NCI-H1092 (cell line): ENCODE measurements at regions not wholly inside any gene's neighbourhood (a gene's known extent, or its start where the extent isn't known, plus 50 kb on each side); places are given as distances from the start of the nearest gene placed in this dataset.

ENCODE experiments used
- DNase-seq: peaks from one replicate; lab custom pipeline; 2025; lab: John Stamatoyannopoulos, UW

DNA sequence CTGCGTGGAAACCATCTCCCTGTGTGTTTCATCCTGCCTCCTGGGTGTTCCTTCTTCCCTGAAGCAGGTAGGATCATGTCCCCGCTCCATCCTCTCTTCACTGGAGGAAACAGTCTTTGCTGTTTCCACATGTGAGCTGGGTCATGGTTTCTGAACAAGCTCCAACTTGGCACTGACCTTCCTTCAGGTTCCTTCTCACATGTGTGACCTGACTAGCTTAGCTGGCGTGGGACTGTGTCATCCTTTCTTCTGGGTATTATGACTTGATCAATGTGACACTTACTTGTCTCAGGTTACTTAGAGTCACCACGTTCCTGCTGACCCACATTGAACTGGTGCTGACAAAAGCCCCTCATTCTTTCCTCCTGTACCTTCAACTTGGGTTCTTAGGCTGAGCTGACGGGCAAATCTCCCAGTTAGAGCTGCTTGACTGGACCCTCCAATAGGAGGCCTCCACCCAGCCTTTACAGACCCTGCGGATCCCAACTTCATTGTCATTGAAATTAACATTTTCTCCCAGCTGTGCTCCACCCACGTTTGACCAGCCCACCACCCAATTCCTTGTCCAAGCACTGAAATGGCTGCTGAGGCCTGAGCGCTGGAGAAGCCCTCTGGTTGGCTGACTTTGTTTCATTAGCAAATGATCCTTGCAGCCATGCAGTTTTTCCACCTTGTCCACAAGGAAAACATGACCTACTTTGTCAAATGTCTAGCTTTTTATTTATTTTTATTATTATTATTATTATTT lies 128.1 kb downstream of the DDX1 start:
- no peak for DNase-seq

DNA sequence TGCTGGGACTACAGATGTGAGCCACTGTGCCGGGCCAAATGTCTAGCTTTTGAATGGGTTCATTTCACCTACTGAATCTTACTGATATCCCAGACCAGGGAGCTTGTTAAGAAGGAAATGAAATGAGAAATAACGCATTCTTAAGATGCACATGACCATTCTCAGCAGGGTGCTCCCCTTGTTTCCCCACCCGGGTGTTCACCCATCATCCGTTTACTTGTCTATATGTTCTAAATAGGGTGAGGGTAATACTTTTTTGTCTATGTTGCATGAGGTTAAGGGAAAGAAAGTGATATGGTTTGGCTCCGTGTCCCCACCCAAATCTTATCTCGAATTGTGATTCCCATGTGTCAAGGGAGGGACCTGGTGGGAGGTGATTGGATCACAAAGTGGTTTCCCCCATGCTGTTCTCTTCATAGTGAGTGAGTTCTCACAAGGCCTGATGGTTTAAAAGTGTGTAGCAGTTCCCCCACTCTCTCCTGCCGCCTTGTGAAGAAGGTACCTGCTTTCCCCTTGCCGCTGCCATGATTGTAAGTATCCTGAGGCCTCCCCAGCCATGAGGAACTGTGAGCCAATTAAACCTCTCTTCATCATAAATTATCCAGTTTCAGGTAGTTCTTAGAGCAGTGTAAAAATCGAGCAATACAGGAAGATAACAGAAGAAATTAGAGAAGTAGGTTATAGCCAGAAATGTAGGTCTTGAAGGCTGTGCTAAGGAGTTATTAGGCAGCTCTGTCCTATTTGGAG lies 129.1 kb downstream of the DDX1 start:
- DNase-seq, result no peak

DNA sequence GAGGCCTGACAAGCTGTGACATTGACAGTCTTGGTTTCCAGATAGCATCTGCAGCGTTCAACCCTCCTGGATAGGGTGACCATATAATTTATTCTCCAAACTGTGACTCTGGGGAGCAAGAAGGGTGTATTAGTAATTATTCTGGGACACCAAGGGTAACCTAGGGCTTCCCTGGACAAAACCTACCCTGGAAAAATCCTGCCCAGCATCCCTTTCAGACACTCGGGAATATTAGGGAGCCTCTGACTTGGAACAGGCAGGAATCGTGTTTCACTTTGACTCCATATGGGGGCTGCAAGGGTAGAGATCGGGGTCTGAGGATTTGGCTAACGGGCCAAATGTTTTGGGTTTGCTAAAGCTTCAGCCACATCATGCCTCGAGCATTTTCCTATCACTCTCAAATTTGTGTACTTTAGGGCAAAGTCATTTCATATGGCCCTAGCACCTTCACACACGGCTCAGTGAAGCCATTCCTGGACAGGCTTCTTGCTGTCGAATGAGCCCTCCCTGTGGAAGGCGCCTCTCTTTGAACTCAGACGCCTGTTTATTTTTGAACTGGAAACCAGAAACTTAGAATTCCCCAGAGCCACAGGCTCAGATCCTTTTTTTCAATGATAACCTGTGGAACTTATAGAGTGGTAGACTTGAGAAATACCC lies 129.9 kb downstream of the DDX1 start:
- DNase-seq, result no peak

DNA sequence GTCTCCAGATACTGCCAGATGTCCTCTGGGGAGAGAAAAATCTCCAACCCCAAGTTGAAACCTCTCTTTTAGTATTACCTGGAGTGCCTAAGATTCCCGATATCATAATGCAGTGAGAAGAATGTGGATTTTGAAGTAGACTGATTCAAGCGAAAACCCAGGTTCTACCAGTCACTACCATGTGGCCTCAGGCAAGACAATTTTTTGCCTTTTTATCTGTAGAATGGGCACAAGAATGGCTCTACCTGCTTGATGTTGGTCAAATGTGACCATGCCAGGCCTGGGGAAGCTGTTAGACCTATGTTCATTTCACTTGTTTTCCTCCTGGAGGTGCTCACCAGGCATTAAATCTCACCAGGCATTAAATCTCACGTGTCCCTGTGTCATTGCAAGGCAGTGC lies 131.3 kb downstream of the DDX1 start:
- DNase-seq, result no peak

DNA sequence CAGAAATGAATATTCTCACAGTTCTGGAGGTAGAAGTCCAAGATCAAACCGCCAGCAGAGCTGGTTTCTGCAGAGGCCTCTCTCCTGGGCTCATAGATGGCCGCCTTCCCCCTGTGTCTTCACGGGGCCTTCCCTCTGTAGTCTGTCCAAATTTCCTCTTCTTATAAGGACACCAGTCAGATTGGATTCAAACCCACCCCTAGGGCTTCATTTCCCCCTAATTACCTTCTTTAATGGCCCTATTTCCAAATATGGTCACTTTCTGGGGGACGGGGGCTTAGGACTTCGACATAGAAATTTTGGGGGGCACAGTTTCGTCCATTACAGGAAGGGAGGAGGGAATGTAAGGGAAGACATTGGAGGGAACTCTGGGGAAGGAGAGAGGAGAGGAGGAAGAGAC lies 132.6 kb downstream of the DDX1 start:
- no peak for DNase-seq

DNA sequence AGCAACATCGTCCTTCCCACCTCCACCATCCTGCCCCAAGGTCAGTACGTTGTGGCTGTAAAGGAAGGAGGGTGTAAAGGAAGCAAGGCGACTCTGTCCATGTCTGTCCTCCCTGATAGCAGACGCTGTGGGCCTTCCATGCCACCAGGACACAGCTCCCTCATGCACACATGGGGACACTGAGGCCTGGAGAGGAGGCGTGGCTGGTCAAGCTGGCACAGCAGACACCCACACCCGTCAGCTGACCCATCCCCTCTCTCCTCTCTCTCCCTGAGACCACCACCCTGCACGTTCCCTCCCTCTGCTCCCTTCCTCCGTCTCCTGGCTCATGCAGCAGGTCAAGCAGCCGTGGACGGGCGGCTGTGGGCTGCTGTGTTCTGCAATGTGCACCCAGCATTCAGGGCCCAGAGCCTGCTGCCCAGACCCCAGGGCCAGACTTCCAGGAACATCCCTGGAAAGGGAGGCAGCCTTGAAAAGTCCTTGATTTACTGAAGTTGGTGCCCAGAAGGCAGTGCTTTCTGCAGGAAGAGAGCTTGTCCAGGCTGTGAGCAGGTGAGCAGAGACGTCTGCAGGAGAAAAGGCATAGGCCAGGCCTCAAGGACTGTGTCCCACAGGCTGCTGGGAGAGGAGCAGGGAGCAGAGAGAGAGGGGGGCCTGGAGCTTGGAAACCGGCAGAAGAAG lies 133.6 kb downstream of the DDX1 start:
- no peak for DNase-seq

DNA sequence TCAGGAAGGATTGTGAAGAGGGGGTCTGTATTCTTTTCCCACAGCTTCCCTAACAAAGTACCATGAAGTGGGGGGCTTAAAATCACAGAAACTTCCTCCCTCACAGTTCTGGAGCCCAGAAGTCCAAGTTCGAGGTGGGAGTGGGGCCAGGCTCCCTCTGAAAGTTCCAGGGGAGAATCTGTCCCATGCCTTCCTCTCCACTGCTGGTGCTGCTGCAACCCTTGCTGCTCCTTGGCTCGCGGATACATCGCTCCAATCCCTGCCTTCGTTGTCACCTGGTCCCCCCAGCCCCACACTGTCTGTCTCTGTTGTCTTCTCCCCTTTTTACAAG lies 134.1 kb downstream of the DDX1 start:
- DNase-seq, result no peak

DNA sequence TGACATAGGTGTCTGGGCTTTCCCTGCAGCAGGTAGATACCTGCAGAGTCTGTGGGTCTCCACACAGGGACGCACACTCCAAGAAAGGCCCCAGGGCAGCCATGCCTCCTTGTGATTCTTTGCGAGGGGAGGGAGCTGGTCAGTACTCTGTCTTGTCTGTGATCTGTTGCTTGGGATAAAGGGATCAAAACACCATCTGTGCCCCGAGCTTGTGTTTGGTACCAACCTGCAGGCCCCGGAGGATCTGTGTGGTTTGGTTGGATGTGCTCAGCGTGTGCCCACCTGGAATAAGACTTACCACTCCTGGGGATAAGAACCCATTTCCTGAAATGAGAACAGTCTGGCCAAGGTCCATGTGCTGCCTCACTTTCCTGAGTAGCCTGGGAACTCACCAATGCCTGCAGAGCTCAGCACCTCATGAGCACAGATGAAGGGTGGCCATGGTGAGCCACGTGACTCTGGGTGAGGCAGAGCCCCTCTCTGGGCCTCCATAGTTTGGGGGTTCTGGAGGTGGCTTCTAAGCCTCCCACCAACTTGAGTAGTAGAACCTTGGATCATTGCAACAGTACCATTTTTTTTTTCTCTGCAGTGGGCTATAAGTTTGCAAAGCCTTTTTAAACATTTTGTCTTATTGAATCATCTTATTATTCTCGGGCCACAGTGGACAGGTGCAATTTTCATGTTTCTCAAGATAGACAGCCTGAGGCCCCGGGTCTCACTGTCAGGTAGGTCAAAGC lies 134.8 kb downstream of the DDX1 start:
- DNase-seq, result no peak

DNA sequence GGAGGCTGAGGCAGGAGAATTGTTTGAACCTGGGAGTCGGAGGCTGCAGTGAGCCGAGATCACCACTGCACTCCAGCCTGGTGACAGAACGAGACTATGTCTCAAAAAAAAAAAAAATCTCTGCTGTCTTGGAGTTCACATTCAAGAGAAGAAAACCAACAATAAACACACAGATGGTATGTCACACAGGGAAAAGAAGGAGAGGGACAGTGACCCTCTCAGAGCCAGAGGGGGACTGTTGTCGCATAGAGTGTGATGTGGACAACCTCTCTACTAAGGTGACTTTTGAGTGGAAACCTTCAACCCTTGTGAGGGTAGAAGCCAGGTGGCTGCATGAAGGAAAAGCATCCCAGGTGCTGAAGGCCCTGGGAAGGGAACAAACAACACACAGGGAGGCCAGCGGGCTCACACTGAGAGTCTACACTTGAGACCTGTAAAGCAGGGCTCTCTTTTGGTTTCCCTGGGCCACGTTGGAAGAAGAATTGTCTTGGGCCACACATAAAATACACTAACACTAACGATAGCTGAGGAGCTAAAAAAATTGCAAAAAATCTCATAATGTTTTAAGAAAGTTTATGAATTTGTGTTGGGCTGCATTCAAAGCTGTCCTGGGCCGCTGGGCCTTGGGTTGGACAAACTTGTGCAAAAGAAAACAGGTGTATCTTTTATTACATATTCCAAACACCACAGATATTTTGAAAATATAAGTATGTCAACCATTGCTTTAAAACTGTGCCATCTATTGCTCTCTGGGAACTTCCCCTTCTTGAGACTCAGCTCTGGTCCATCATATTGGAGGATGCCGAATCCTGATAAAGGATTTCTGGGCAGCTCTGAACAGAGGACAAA lies 136.0 kb downstream of the DDX1 start:
- DNase-seq, result no peak

DNA sequence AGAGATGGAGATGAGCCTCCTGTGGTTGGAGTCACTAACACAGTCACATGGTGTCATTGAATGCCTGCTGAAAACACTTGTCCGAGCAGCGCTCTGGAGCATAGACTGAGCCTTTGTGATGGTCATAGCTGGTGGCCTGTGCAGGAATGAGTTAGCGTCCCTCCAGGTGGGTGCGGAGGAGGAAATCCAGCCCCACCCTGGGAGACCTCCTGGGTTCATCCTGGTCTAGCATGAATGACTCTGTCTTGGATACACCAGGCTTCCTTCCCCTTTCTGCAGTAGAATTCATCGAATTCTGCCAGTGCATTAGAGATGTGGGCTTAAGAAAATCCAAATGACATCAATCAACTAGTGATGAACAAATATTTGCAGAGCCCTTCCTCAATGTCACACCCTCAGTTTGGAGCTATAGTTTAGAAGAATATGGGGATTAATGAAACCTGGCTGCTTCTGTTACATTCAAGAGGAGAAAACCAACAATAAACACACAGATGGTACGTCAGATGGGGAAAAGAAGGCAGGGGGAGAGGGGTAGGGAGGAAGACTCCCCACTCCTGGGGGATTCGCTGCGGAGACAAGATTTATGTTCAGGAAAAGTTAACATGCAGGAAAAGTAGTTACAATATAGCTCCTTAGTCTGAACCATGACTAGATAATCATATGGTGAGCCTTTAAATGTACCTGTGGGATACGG lies 136.7 kb downstream of the DDX1 start:
- DNase-seq, result no peak

DNA sequence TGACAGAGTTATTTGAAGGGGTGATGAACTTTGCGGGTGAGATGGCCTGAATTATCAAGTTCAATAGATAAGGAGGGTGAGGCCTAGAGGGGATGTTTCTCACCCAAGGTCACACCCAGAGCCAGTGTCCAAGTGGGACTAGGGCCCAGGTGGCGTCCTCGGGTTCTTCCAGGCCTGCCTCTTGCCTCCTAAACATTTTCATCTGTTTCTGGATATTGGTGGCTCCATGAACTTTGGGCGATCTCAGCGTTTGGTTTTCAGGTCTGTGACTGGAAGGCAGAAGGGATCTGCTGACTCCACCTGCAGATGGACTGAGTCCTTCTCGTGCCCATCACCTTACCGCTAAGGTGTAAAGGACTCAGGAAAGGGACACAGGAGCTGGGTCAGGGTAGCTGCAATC lies 137.3 kb downstream of the DDX1 start:
- no peak for DNase-seq

DNA sequence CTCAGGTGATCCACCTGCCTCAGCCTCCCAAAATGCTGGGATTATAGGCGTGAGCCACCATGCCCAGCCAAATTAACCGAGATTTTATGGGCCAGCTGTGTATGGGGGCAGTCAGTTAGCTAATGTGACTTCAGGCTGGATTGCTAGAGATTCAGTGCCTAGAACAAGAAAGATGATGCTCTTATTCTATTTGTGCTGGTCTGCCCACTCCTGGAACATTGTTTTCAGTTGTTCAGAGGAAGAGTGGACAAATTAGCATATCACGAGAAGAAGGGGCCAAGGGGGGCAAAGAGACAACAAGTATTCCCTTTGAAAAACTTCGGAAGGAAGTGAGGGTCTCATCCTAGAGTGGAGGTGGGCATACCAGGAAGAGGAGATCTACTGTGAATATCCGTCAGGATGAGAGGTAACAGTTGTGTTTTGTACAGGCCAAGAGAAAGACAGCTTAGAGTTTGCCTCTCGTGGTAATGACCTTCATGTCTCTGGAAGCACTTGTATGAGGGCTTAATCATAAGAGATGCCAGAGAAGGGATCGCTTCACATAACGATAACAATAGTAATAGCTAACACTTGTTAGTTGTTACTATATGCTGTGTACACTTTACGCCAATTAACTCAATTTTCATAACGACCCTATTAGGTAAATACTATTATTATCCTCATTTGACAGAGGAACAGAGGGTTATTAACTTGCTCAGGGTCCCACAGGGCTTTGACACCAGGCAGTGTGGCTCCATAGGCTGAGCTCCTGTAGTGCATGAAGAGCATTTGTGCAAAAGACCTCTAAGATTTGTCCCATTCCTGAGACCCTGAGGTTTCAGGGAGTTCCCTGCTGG lies 138.3 kb downstream of the DDX1 start:
- no peak for DNase-seq

DNA sequence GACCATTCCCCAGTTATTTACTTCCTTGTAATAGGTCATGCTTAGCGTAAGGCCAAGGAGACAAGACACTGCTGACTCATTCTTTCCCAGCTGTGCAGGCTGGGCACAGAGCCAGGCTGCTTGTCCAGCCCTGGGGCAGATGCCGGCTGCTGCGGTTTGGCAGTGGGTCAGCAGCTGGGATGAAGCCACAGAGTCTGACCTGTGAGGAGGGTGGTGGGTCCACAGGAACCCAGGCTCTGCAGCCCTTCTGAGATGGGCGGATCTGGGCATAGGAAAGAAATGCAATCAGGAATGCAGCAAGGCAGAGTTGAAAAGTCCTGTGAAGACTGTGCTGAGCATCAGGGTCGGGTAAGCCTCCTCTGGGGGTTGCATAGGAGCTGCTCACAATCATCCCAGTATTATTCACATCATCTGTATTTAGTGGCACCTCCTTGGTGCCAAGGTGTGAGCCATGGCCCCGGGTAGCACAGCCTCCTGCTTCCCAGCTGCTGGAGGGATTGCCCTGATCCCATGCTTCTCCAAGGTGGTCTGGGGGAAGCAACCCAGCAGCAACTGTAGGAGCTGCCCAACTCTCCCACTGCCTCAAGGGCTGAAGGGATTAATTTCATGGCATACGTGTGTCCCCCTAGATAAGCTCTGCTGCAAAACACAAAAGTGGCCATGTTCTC lies 139.0 kb downstream of the DDX1 start:
- peak; percentile 8 for DNase-seq

DNA sequence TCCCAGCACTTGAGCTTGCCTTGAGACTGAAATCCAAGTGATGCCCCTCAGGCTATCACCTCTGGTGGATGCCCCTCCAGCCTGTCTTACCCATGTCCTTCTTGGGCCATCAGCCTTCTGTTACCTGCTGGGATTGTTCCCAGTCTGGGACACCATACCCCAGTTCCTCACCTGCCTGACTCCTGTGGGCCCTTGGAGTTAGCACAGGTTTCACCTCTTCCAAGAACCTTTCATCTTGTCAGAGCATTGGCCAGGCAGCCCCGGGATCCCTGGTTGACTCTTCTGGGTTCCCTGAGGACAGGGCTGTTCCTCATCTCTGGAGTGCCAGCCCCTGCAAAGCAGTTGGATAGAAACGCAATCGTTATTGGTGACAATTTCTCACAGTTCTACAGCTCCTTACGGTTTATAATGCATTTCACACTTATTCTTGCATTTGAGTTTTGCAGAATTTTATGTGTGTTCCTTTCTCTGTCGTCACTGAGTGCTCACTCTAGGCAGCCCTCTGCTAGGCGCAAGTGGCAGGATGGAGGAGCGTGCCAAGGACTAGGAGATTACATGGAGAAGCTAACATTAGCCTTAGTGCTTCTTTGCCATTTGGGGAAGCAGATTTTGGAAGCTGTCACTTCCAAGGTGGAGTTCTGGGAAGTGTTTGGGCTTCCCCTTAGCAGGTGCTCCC lies 139.7 kb downstream of the DDX1 start:
- DNase-seq, result no peak

DNA sequence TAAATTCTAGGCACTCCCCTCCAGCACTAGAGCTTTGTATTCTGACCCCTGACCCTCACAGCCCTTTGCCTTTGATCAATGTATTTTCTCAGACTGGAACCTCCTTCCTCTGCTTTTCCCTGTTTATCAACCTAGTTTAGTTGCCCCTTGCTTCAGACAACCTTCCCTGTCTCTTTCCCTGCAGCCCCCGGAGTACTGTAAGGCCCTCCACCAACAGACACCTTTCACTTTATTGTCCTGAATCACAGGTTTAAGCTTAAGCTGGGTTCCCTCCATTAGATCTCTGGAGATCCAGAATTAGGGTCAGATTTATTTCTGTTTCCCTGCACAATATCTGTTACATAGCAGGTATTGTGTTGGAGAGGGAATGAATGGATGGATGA lies 140.2 kb downstream of the DDX1 start:
- DNase-seq, result no peak

DNA sequence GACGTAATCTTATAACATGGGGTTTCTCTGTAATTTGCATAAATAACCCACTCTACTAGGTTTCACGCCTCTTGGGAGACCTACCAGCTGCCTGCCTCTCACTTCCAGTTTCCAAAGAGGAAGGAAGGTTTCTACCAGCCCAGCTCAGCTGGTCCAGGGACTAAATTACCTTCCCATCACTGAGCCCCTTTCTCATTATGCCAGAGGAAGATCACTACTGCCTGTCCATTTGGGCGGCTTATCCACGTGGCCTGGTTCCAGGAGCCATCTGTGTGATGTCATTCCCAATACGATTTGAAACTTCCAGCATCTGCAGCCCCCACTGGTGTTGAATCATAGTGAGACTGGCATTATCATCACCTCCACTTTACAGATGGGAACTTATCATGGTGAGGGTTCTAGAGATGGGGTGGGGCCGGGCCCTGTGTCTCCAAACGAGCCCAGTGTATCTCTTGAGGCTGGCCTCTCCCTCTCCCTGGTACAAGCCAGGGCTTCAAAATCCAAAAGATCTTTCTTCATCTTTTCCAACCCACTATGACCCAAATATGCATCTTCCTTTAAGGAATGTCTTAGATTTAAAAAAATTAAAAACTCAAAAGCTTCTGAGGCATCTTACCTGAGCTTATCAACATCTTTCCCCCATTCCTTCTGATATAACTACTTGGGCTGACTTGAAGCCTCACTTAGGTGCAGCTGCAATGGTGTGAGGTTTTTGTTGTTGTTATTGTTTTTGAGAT lies 140.8 kb downstream of the DDX1 start:
- DNase-seq, result no peak

DNA sequence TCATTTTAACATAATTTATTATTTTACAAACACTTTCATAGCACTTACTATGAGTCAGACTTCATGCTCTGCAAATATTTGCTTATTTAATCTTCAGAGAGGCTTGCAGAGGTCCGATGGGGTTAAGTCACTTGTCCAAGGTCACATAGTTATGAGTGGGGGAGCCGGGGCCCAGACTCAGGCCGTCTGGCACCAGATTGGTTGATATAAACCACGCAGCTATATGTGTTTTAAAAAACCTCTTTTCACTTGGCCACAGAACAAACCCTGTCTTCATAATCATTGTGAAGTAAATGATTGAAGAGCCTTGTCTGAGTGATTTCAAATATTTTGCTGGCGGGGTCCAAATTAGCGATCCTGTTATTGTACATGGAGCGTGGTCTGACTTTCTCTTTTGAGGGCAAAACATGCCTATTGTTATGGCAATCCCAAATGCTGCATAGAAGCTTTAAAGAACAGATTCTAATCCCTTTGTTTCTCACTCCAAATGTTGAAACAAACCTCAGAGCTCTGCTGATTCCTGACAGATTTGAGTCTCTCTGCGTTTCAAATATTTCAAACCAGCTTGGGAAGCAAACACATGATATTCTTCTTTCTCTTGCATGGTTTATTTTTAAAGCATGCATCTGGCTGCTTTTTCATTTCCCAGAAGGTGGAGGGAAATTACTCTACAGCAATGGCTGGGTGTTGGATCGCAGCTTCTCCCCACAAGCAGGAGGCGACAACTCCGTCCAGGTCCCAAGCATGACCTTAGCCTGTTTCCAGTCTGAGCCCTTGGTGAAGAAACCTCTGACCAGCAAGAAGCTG lies 142.4 kb downstream of the DDX1 start:
- no peak for DNase-seq
